ENCODE measurements at regions not wholly inside any gene's neighbourhood (a gene's known extent, or its start where the extent isn't known, plus 50 kb on each side); places are given as distances from the start of the nearest gene placed in this dataset.

- no peak overlapping the region for H2AK5ac ChIP-seq (ENCODE audit: low read depth, low read length)
- no peak overlapping the region for H2BK12ac ChIP-seq (ENCODE audit: low read depth, low read length)
These were observed 927.3 kb upstream of the CDH2 start for GRCh38 chr18:29104227-29104626.

More at GRCh38 chr18:29104227-29104626, 927.3 kb upstream of the CDH2 start:
- Histone ChIP-seq H2BK120ac (replicated peaks; ENCODE audit: low read depth, low read length) (no peak overlapping the region), H3K27me3 (replicated peaks in 1 of 4; ENCODE audit: control insufficient read depth in 3 of 4, extremely low read depth in 1 of 4, insufficient read depth in 3 of 4, low read length in 3 of 4) (no peaks in the 10 kb centered on the region), H3K9me3 (ENCODE audit: insufficient read depth in 2 of 2, low read depth in 1 of 2, low read length in 1 of 2) (no peaks in the 10 kb centered on the region), H3K23ac (ENCODE audit: insufficient read length) (no peak overlapping the region), H3K36me3 (ENCODE audit: control insufficient read depth in 2 of 4, insufficient read depth in 4 of 4, low read length in 3 of 4) (no peaks in the 10 kb centered on the region), H3K56ac (replicated peaks; ENCODE audit: insufficient read length, low read depth, low read length) (no peak overlapping the region), H3K79me1 (ENCODE audit: low read depth, low read length) (no peaks in the 10 kb centered on the region), H3K4me2 (ENCODE audit: insufficient read depth in 1 of 2, low read depth in 2 of 2, low read length in 2 of 2) (no peak overlapping the region), H4K8ac (ENCODE audit: extremely low read depth, insufficient read depth, low read length) (no peak overlapping the region), H3K4me1 (replicated peaks in 1 of 4; ENCODE audit: control insufficient read depth in 3 of 4, insufficient read depth in 4 of 4, low read length in 3 of 4) (0 out of 7 replicates have a peak, but pooled peaks cover 0 to 4% (median 0%) of the 10 kb centered on the region in 4 experiments), H3K18ac (ENCODE audit: extremely low read depth, low read length) (no peak overlapping the region), H3K9ac (replicated peaks in 1 of 4; ENCODE audit: extremely low read depth in 1 of 4, low read depth in 3 of 4, low read length in 3 of 4) (no peak overlapping the region), H4K5ac (ENCODE audit: insufficient read length, low read depth, low read length) (no peak overlapping the region), H3K79me2 (ENCODE audit: control insufficient read depth in 1 of 2, insufficient read depth in 2 of 2, low read length in 2 of 2) (no peaks in the 10 kb centered on the region), H3K23me2 (ENCODE audit: low read depth, low read length) (no peaks in the 10 kb centered on the region), H3K14ac (ENCODE audit: insufficient read length) (no peak overlapping the region), H3K4me3 (ENCODE audit: extremely low read depth in 1 of 4, insufficient read depth in 2 of 4, low read depth in 3 of 4, low read length in 4 of 4) (no peak overlapping the region), H2BK15ac (ENCODE audit: low read length) (no peak overlapping the region), H2AFZ (ENCODE audit: low read length) (no peak overlapping the region), H2BK5ac (ENCODE audit: low read depth, low read length) (no peak overlapping the region), H3K4ac (replicated peaks; ENCODE audit: insufficient read length, low read depth, low read length) (no peak overlapping the region), H4K91ac (replicated peaks; ENCODE audit: insufficient read length, low read length) (no peak overlapping the region), H4K20me1 (replicated peaks in 1 of 2; ENCODE audit: control insufficient read depth in 1 of 2, insufficient read depth in 2 of 2, low read length in 2 of 2) (no peaks in the 10 kb centered on the region), H2BK20ac (ENCODE audit: low read length) (no peak overlapping the region), H3K27ac (ENCODE audit: low read depth, low read length) (no peak overlapping the region)
- no peak for FAIRE-seq
- ChIA-PET POLR2A (ENCODE audit: partially characterized antibody) (interaction anchor here (1.3 kb wide), 1 partner anchor 13 kb away, joined by 3 read pairs; no protein-coding TSS in a partner anchor), CTCF (ENCODE audit: partially characterized antibody) (no interaction called here)
- no peak for TF ChIP-seq HDAC6 (IDR thresholded peaks at IDR 0.05; ENCODE audit: low read depth, low read length)
- no peak for TF ChIP-seq CHD2 (IDR thresholded peaks at IDR 0.05; ENCODE audit: low read length)
- TF ChIP-seq CTCF (IDR thresholded peaks at IDR 0.05; ENCODE audit: control extremely low read depth in 1 of 3, insufficient read depth in 1 of 3, low read depth in 1 of 3, low read length in 3 of 3): no peak
- TF ChIP-seq RAD21 (IDR thresholded peaks at IDR 0.05 in 1 of 2, conservative IDR thresholded peaks at IDR 0.05 in 1 of 2; ENCODE audit: low read depth in 2 of 2, low read length in 2 of 2): no peak
- TF ChIP-seq RNF2 (IDR thresholded peaks at IDR 0.05; ENCODE audit: borderline replicate concordance, low read depth, low read length, missing control alignments, poor library complexity, severe bottlenecking): no peak
- WGBS, 2 experiments (ENCODE audit: extremely low coverage in 1 of 2, insufficient coverage in 1 of 2, insufficient read length in 1 of 2, insufficient replicate concordance in 2 of 2, low coverage in 1 of 2, low lambda C conversion rate in 2 of 2, missing lambda C conversion rate in 1 of 2): 89% methylated on average over 1 of the region's 1 CpG; no CpG with 5 or more reads in 1 of the 2 experiments
- no peak for DNase-seq (ENCODE audit: low read depth in 1 of 2, low spot score in 2 of 2)
